Tibial nerve (tissue), 3 donors: ENCODE measurements at regions not wholly inside any gene's neighbourhood (a gene's known extent, or its start where the extent isn't known, plus 50 kb on each side); places are given as distances from the start of the nearest gene placed in this dataset.

Experiments
- CTCF ChIP-seq, 5 experiments: fragments of 200-600 bp in 3 of 5; fragments of 450-650 bp in 2 of 5; sonication (generic) in 3 of 5; IDR thresholded peaks; one replicate each; pipeline ENCODE4 v1.5.1; 2016 to 2019; ENCODE audit warnings: antibody characterized with exemption in 5 of 5, mild to moderate bottlenecking in 3 of 5, moderate library complexity in 2 of 5
- POLR2A ChIP-seq, 2 donors: fragments of 450-650 bp; IDR thresholded peaks; one replicate each; pipeline ENCODE4 v1.6.1; 2017; ENCODE audit warnings: antibody characterized with exemption in 2 of 2, mild to moderate bottlenecking in 2 of 2, moderate library complexity in 2 of 2

GRCh38 chr2:240250150-240250984 is 109.9 kb upstream of the OTOS start:
- TF ChIP-seq CTCF (IDR thresholded peaks at IDR 0.05) (no peak), POLR2A (IDR thresholded peaks at IDR 0.05) (no peak)
